ENCODE measurements at regions not wholly inside any gene's neighbourhood (a gene's known extent, or its start where the extent isn't known, plus 50 kb on each side); places are given as distances from the start of the nearest gene placed in this dataset.

DNA sequence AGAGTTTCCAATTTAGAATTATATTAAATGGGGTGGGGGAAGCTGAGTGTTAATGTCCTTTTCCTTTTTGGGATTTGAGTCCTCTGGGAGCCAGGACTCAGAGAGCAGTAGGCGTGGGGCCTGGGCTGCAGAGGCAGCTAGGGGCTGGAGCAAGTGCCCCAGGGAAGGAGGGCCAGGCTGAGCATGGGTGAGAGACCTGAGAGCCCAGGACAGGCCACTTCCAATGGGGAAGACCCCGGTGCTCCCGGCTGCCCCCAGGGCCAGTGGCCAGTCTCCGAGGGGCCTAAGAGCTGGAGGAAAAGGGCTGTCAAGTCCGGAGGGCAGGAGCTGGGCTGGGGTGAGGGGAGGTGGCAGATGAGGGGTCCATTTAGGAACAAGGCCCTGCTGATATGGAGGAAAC, 371.5 kb downstream of the ZNF536 start:
- Histone ChIP-seq H3K27me3 (no peaks in the 10 kb centered on the region), H3K27ac (no peak overlapping the region)

DNA sequence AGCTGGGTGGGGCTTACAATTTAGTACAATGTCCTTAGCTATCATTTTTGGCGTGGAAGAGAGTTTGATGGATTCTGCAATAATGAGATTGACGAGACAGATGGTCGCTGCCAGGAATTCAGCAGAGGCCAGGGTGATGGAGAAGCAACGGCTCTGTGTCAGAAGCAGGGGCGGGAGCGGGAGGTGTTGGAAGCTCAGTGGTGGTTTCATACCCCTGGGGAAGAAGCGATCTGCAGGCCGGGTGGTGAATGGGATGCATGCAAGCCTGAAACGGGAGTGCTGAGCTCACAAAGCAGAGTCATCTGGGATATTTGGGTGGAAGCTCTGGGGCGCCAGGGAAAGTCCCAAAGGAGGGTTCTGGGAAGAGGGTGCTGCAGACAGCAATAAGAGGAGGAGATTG, 370.8 kb downstream of the ZNF536 start:
- H4K20me1 ChIP-seq (ENCODE audit: low read depth), result no peaks in the 10 kb centered on the region
- H3K9ac ChIP-seq, result no peak overlapping the region
- no peaks in the 10 kb centered on the region for H3K36me3 ChIP-seq
- Mint-ChIP-seq H3K4me3 (no peak overlapping the region), H3K36me3 (no peaks in the 10 kb centered on the region), H3K27ac (no peak overlapping the region), H3K9me3 (no peaks in the 10 kb centered on the region), H3K27me3 (ENCODE audit: insufficient read depth, low read depth) (no peaks in the 10 kb centered on the region), H3K4me1 (peaks cover 3% of the 10 kb centered on the region)
- H3K79me2 ChIP-seq (ENCODE audit: low read depth), result no peaks in the 10 kb centered on the region
- H3K4me3 ChIP-seq, result no peak overlapping the region
- no peaks in the 10 kb centered on the region for H3K9me3 ChIP-seq (ENCODE audit: low read depth)
- DNase-seq (ENCODE audit: low spot score), result no peak
- no peaks in the 10 kb centered on the region for H3K4me1 ChIP-seq
- H3K4me2 ChIP-seq, result no peak overlapping the region
- H3K27me3 ChIP-seq, result no peaks in the 10 kb centered on the region
- H2AFZ ChIP-seq (replicated peaks), result no peak overlapping the region
- H3K27ac ChIP-seq, result no peak overlapping the region
- TF ChIP-seq EZH2 (IDR thresholded peaks at IDR 0.05) (no peak), EZH2phosphoT487 (IDR thresholded peaks at IDR 0.05) (no peak)
- TF ChIP-seq, protein P1, sequence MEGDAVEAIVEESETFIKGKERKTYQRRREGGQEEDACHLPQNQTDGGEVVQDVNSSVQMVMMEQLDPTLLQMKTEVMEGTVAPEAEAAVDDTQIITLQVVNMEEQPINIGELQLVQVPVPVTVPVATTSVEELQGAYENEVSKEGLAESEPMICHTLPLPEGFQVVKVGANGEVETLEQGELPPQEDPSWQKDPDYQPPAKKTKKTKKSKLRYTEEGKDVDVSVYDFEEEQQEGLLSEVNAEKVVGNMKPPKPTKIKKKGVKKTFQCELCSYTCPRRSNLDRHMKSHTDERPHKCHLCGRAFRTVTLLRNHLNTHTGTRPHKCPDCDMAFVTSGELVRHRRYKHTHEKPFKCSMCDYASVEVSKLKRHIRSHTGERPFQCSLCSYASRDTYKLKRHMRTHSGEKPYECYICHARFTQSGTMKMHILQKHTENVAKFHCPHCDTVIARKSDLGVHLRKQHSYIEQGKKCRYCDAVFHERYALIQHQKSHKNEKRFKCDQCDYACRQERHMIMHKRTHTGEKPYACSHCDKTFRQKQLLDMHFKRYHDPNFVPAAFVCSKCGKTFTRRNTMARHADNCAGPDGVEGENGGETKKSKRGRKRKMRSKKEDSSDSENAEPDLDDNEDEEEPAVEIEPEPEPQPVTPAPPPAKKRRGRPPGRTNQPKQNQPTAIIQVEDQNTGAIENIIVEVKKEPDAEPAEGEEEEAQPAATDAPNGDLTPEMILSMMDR (IDR thresholded peaks at IDR 0.05), result no peak
- H3F3A ChIP-seq (ENCODE audit: low read depth), result no peaks in the 10 kb centered on the region

More for the DNA sequence above, 371.5 kb downstream of the ZNF536 start:
- no peak overlapping the region for H3K4me3 Mint-ChIP-seq
- H3K36me3 Mint-ChIP-seq, result no peaks in the 10 kb centered on the region
- H2AFZ ChIP-seq (replicated peaks), result no peak overlapping the region
- no peaks in the 10 kb centered on the region for H3K4me1 ChIP-seq
- H3K4me3 ChIP-seq, result no peak overlapping the region
- no peaks in the 10 kb centered on the region for H3K36me3 ChIP-seq
- no peaks in the 10 kb centered on the region for H3K9me3 Mint-ChIP-seq
- no peak for DNase-seq (ENCODE audit: low spot score)
- no peaks in the 10 kb centered on the region for H3K9me3 ChIP-seq (ENCODE audit: low read depth)
- TF ChIP-seq, protein P1 (IDR thresholded peaks at IDR 0.05), result no peak
- TF ChIP-seq EZH2 (IDR thresholded peaks at IDR 0.05) (no peak), EZH2phosphoT487 (IDR thresholded peaks at IDR 0.05) (no peak)
- H3K27me3 Mint-ChIP-seq (ENCODE audit: insufficient read depth, low read depth), result no peaks in the 10 kb centered on the region
- no peak overlapping the region for H3K4me2 ChIP-seq
- no peak overlapping the region for H3K9ac ChIP-seq
- H3K4me1 Mint-ChIP-seq, result peaks cover 3% of the 10 kb centered on the region
- no peak overlapping the region for H3K27ac Mint-ChIP-seq
- H3K79me2 ChIP-seq (ENCODE audit: low read depth), result no peaks in the 10 kb centered on the region
- H3F3A ChIP-seq (ENCODE audit: low read depth), result no peaks in the 10 kb centered on the region
- no peaks in the 10 kb centered on the region for H4K20me1 ChIP-seq (ENCODE audit: low read depth)

DNA sequence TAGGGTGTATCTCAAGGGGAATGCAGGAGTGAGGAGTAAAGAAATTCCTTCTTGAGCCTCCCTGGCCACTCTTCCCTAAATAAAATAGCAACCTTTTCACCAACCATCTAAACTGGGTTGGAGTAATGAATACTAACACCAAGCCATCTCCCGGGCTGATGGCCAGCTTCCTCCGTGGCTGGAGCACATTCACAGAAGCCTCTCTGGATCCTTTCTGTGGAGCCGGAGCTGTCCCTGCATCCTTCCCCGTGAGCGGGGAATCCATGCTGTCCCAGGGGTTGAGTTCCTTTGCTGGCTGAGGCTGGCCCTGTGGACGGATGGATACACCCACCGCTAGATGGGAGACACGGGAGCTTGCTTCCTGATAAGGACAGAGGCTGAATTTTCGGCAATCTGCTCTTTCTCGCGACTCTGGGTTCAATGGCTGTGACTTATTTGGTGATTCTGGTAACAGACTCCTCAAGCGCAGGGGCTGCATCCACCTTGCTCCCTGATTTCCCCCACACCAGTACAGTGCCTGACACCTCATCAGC, 370.3 kb downstream of the ZNF536 start:
- DNase-seq (ENCODE audit: low spot score), result no peak
- no peaks in the 10 kb centered on the region for H3K27me3 ChIP-seq
- H3K4me1 Mint-ChIP-seq, result peaks cover 3% of the 10 kb centered on the region
- no peaks in the 10 kb centered on the region for H4K20me1 ChIP-seq (ENCODE audit: low read depth)
- H3K9me3 ChIP-seq (ENCODE audit: low read depth), result no peaks in the 10 kb centered on the region
- H3K27ac ChIP-seq, result no peak overlapping the region
- H2AFZ ChIP-seq (replicated peaks), result peak overlapping the region; percentile 26
- H3K4me1 ChIP-seq, result no peaks in the 10 kb centered on the region
- H3F3A ChIP-seq (ENCODE audit: low read depth), result no peaks in the 10 kb centered on the region
- no peak overlapping the region for H3K4me3 Mint-ChIP-seq
- H3K27me3 Mint-ChIP-seq (ENCODE audit: insufficient read depth, low read depth), result no peaks in the 10 kb centered on the region
- no peak overlapping the region for H3K9ac ChIP-seq
- no peaks in the 10 kb centered on the region for H3K79me2 ChIP-seq (ENCODE audit: low read depth)
- H3K36me3 ChIP-seq, result no peaks in the 10 kb centered on the region
- no peak overlapping the region for H3K4me3 ChIP-seq
- H3K36me3 Mint-ChIP-seq, result no peaks in the 10 kb centered on the region
- no peak overlapping the region for H3K4me2 ChIP-seq
- no peak overlapping the region for H3K27ac Mint-ChIP-seq
- H3K9me3 Mint-ChIP-seq, result no peaks in the 10 kb centered on the region
- TF ChIP-seq EZH2phosphoT487 (IDR thresholded peaks at IDR 0.05), result no peak
- TF ChIP-seq EZH2 (IDR thresholded peaks at IDR 0.05), result no peak
- TF ChIP-seq, protein P1 (IDR thresholded peaks at IDR 0.05), result no peak

Measured in neural progenitor cell (in vitro differentiated cells).